ENCODE measurements at regions not wholly inside any gene's neighbourhood (a gene's known extent, or its start where the extent isn't known, plus 50 kb on each side); places are given as distances from the start of the nearest gene placed in this dataset.
"Not testable (repeated sequence)": the region's sequence is repeated elsewhere in the genome, so short reads cannot be mapped to it uniquely, and the experiment has no call there.

- DNase-seq, result no peak
Observed at GRCh38 chr3:151596940-151597339, 136.1 kb upstream of the IGSF10 start.

DNA sequence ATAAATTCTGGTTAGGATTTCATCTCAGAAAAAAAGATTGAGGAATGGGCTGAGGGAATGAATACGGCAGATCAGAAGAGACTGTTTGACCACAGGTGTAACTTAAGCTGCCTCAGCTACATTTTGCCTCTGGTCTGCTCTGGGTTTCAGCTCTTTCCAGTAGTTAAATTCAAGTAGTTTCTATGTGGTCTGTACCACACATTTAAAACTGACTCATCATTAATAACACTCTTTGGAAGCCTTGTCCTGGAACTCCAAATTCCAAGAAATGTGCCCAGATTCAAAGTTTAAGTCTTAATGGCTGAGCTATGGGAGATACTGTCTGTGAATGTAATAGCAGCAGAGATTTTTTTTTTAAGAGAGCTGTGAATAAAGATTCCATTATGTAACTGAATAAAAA, 133.1 kb upstream of the IGSF10 start:
- no peak for DNase-seq

GRCh38 chr3:151592287-151592686, 131.4 kb upstream of the IGSF10 start:
- DNase-seq, result no peak

DNA sequence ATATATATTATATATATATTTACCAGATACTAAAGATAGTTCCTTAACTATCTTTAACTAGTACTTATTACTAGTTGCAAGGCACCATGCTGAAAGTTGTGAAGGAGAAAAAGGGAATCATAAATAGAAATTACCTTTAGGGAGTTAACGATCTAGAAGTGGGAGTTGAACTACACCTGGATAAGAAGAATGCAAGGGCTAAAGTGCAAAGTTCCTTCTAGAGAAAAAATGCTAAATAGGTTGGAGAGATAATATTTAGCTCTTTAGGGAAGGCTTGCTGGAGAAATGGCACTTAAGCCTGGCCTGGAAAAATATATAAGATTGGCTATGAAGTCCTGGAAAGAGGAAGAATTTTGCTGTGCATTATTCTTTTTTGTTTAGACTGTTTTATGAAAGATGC, 130.6 kb upstream of the IGSF10 start:
- DNase-seq, result no peak

GRCh38 chr3:151589311-151589710, 128.4 kb upstream of the IGSF10 start:
- no peak for DNase-seq

DNA sequence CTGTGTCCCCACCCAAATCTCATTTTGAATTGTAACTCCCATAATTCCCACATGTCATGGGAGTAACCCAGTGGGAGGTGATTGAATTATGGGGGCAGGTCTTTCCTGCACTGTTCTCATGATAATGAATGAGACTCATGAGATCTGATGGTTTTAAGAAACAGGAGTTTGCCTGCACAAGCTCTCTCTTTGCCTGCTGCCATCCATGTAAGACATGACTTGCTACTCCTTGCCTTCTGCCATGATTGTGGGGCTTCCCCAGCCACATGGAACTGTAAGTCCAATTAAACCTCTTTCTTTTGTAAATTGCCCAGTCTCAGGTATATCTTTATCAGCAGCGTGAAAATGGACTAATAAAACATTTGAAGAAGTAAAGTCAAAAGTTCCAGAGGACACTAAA, 126.8 kb upstream of the IGSF10 start:
- not testable (repeated sequence) for DNase-seq

GRCh38 chr3:151584566-151584965, 123.7 kb upstream of the IGSF10 start:
- no peak for DNase-seq

DNA sequence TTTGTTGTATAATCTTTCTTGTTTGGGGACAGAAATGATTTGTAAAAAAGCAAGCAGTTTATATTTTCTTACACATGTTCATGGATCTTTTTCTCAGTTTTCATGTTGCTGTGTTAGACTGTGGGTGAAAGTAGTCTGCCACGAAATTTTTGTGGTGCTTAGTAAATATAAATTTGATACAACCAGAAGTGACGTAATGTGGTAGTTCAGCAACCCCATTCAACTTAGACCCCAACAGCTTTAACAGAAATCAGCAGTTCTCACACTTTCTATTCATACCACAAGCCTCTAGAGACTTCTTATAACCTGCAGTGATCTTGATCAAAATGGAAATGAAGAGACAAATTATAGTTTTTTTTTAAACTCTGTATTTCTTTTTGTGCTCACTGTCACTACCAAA, 120.2 kb upstream of the IGSF10 start:
- no peak for DNase-seq

DNA sequence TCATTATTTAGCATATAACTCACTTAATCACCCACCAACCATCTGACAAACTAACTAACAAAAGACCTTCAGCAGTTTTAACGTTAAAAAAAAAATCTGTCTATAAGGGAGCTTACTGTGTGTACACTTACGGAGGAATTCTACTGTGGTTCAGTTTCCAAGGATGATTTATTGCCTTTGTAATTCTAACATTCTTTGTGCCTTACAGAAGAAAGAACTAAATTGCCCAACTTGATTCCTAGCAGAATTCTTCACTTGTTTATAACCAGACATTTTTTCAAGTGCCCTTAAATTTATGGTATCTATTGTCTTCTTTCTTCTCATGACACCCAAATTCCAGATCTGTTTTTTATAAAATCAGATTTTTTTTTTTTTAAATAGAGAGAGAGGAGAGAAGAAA, 119.7 kb upstream of the IGSF10 start:
- DNase-seq, result no peak

GRCh38 chr3:151579571-151580270, 118.9 kb upstream of the IGSF10 start:
- DNase-seq, result no peak

GRCh38 chr3:151578495-151578894, 117.6 kb upstream of the IGSF10 start:
- no peak for DNase-seq

GRCh38 chr3:151576511-151577137, 115.8 kb upstream of the IGSF10 start:
- no peak for DNase-seq

DNA sequence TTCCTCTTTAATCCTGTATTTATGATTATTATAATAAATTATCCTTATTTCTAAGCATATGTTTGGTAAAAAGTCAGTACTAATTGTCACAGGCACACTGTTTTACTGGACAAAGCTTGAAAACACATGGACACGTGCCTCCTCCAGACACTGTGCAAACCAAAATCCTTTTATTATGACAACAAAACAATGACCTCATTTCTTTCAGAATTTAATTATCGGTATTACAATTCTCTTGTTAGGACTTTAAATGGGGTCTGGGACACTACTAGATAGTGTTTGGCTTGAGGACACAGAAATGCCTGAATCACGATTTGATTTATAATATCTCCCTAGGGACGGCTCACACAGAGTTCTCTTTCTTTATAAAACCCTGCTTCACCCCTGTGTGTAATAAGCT, 107.3 kb upstream of the IGSF10 start:
- no peak for DNase-seq

- DNase-seq, result no peak
Observed at GRCh38 chr3:151567477-151567876, 106.6 kb upstream of the IGSF10 start.

DNA sequence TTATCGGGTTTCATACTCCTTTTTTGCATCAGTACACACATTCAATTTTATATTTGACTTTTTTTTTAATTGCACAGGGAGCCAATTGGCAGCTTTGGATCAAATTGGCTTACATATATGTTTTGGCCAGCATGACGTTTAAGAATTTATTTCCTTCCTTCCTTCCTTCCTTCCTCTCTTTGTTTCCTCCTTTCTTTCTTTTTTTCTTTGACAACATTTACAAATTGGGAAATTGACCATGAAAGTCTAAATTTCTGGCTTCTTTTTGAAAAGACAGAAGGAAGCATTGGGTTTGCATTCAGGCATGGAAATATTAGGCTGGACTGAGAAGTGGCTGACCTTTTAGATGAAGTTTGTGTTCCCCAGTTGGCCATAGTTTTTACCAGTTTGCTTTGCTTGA, 103.4 kb upstream of the IGSF10 start:
- DNase-seq, result no peak

GRCh38 chr3:151563305-151563704, 102.4 kb upstream of the IGSF10 start:
- no peak for DNase-seq

DNA sequence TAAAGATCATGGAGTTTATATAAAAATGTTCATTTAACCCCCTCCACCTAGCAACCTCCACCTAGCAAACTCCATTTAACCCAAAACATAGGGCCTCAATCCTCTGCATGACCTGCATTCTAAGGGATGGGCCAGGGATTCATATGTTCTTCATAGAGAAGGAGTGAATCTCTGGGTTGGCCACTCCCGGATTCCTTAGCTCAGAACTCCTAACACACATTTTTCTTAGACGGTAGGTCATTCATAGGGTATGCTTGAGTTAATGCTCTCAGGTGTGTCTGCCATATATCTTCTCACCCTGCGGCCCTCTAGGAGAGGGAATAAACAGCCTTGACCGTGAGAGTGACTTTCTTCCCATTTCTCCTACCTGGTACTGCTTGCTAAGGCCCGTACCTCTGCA, 102.0 kb upstream of the IGSF10 start:
- DNase-seq, result no peak

DNA sequence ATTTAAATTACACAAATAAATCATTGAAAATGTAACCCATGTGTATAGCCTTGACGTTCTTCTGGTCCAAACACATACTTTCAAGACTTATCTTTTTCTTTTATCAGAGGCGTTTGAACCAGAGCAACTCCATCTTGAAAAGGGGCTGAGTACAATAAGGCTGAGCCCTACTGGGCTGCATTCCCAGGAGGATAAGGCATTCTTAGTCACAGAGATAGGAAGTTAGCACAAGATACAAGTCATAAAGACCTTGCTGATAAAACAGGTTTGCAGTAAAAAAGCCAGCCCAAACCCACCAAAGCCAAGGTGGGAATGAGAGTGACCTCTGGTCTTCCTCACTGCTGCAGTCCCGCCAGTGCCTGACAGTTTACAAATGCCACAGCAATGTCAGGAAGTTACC, 101.0 kb upstream of the IGSF10 start:
- DNase-seq, result no peak

- peak; percentile 63 to 71 for DNase-seq
Observed at GRCh38 chr3:151560738-151561137, 99.9 kb upstream of the IGSF10 start.

DNA sequence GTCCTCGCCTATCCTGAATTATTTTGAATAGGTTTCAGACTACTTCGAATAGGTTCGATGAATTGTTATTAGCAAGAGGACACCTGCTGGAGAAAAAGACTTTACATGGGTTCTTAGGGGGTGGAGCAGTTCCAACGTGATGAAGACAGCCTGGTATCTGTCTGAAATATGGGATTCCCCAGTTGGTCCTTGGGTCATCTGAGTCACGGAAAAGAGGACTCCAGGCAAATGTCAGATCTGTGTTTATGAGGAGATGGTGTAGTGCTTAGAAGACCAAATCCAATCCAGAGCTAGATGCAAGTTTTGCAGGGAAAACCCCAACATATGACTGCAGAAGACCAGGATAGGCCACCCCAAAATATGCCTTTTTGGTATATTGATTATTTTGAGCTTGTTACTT, 98.9 kb upstream of the IGSF10 start:
- no peak for DNase-seq

GRCh38 chr3:151558661-151559060, 97.8 kb upstream of the IGSF10 start:
- DNase-seq, result no peak

DNA sequence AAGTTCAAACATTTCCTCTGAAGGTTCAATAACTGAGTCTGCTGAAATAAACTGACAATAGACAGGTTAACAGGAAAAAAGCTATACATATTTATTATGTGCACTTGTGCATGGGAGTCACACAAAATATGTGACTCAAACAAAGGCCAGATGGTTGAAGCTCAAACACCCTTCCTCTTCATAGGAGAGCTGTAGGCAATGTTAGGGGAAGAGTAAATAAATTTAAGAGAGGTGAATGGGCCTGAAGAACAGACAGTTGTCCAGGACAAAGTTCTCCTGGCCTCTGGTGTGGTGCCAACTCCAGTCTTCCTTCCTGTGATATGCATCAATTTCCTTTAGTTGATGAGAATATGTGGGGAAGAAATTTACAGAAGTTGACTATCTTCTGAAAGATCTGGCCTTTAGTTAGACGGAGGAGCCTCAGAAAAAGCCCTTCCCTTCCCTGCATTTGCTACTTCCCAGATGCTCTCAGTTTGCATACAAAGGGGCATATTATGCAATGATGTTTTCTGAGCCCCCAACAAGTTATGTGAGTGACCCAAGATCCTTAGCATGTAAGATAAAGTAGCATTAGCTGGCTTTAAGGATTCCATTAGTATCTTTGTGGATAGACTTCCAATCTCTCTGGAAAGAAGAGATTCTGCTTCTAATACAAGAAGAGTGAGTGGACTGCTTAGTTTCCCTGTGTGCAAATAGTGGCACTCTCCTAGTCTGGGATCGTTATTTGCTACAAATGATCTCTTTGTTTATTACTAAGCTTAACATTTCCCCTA, 96.4 kb upstream of the IGSF10 start:
- no peak for DNase-seq

GRCh38 chr3:151556596-151556995, 95.7 kb upstream of the IGSF10 start:
- DNase-seq, result no peak
